ENCODE measurements at regions not wholly inside any gene's neighbourhood (a gene's known extent, or its start where the extent isn't known, plus 50 kb on each side); places are given as distances from the start of the nearest gene placed in this dataset.
A peak's percentile ranks its signal among the peaks of the same experiment; 100 is the strongest.

DNA sequence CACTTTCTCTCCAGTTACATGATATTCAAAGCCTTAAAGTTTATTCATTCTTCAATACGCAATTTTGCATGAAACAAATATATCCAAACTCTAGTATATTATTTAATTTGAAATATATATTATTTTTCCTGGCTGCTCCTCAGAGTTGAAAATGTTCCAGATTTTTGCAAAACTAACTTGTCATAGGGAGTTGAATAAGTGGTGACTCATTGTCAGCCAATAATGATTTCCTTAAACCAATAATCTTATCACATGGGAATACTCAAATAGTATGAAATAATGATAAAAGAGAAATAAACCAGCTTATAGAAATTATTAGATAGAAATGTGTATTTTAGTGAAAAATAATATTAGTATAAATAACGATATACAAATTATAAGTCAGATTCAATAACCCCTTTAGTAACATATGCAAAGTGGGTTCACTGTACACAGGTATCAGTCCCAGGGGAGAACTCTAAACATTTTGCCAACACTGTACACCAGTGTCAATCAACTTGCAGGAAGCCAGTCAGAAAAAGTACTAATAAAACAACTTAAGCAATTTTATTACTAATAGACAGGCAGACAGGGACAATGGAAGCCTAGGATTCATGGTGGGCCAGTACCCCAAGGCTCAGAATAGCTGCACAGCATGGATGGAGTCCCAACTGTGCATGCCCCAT, 222.6 kb upstream of the KLHL1 start:
- Histone ChIP-seq H3K9ac (ENCODE audit: low read length) (no peak overlapping the region), H3K9me3 (ENCODE audit: insufficient read depth, low read length) (no peaks in the 10 kb centered on the region), H3K4me2 (ENCODE audit: low read length) (no peak overlapping the region), H4K20me1 (ENCODE audit: insufficient read depth, low read length) (no peaks in the 10 kb centered on the region), H3K79me2 (ENCODE audit: low read length) (no peaks in the 10 kb centered on the region), H2AFZ (ENCODE audit: low read depth, low read length) (no peak overlapping the region; the same call in 1 of the 2 replicates), H3K27ac (ENCODE audit: low read length) (no peak overlapping the region), H3K36me3 (replicated peaks; ENCODE audit: low read depth, low read length) (no peaks in the 10 kb centered on the region), H3K4me3 (ENCODE audit: low read length) (no peak overlapping the region), H3K4me1 (ENCODE audit: low read length) (no peaks in the 10 kb centered on the region), H3K27me3 (ENCODE audit: low read depth, low read length) (no peaks in the 10 kb centered on the region)
- TF ChIP-seq, protein P1, sequence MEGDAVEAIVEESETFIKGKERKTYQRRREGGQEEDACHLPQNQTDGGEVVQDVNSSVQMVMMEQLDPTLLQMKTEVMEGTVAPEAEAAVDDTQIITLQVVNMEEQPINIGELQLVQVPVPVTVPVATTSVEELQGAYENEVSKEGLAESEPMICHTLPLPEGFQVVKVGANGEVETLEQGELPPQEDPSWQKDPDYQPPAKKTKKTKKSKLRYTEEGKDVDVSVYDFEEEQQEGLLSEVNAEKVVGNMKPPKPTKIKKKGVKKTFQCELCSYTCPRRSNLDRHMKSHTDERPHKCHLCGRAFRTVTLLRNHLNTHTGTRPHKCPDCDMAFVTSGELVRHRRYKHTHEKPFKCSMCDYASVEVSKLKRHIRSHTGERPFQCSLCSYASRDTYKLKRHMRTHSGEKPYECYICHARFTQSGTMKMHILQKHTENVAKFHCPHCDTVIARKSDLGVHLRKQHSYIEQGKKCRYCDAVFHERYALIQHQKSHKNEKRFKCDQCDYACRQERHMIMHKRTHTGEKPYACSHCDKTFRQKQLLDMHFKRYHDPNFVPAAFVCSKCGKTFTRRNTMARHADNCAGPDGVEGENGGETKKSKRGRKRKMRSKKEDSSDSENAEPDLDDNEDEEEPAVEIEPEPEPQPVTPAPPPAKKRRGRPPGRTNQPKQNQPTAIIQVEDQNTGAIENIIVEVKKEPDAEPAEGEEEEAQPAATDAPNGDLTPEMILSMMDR (IDR thresholded peaks at IDR 0.05; ENCODE audit: low read depth, low read length): no peak

DNA sequence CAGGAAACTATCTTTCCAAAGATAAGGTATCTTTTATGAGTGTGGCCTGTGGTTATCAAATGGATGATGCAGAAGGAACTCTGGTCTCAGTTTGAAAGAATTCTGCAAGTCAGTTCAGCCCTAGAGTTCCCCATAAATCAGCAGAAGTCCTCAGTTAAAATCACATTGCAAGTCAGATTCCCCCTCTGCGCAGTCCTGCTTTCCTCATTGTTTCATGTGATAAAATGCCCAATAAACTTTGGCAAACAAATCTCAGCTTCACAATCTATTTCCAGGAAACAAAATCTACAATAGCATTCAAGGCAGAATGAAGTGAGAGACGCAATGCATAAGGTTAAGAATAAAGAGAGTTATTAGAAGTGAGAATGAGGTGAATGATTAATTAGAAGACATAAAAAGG, 216.3 kb upstream of the KLHL1 start:
- Histone ChIP-seq H3K36me3 (replicated peaks; ENCODE audit: low read depth, low read length) (no peaks in the 10 kb centered on the region), H3K27me3 (ENCODE audit: low read depth, low read length) (no peaks in the 10 kb centered on the region), H3K9me3 (ENCODE audit: insufficient read depth, low read length) (no peaks in the 10 kb centered on the region), H3K79me2 (ENCODE audit: low read length) (no peaks in the 10 kb centered on the region), H3K4me3 (ENCODE audit: low read length) (no peak overlapping the region), H3K27ac (ENCODE audit: low read length) (no peak overlapping the region), H3K9ac (ENCODE audit: low read length) (no peak overlapping the region), H3K4me2 (ENCODE audit: low read length) (no peak overlapping the region), H4K20me1 (ENCODE audit: insufficient read depth, low read length) (no peaks in the 10 kb centered on the region), H2AFZ (ENCODE audit: low read depth, low read length) (no peak overlapping the region), H3K4me1 (ENCODE audit: low read length) (no peaks in the 10 kb centered on the region)
- TF ChIP-seq, protein P1 (IDR thresholded peaks at IDR 0.05; ENCODE audit: low read depth, low read length): no peak
- TF ChIP-seq EZH2phosphoT487 (IDR thresholded peaks at IDR 0.05; ENCODE audit: low read depth): no peak

DNA sequence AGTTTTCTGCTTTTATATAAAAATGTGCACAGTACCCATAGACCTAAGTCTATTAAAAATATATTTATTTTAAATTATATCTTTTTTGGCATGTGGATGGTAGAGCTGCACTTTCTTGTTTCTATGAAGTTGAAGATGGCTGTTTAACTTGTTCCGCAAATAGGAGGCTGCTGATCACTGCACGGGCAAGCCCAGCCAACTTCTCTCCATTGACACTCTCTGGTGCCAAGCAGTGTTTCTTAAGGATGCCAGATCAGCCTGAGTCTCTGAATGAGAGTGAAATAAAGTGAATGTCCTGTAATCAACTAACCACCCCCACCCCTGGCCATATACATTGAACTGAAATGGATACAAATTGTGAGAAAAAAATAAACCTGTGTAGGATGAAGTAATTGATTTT, 202.9 kb upstream of the KLHL1 start:
- Histone ChIP-seq H3K27me3 (ENCODE audit: low read depth, low read length) (no peaks in the 10 kb centered on the region), H3K27ac (ENCODE audit: low read length) (no peak overlapping the region), H3K4me1 (ENCODE audit: low read length) (peaks cover 9% of the 10 kb centered on the region; the same call in 1 of the 2 replicates), H3K36me3 (replicated peaks; ENCODE audit: low read depth, low read length) (no peaks in the 10 kb centered on the region), H3K9ac (ENCODE audit: low read length) (no peak overlapping the region), H3K9me3 (ENCODE audit: insufficient read depth, low read length) (no peaks in the 10 kb centered on the region), H4K20me1 (ENCODE audit: insufficient read depth, low read length) (no peaks in the 10 kb centered on the region), H2AFZ (ENCODE audit: low read depth, low read length) (no peak overlapping the region), H3K4me3 (ENCODE audit: low read length) (no peak overlapping the region), H3K4me2 (ENCODE audit: low read length) (no peak overlapping the region), H3K79me2 (ENCODE audit: low read length) (no peaks in the 10 kb centered on the region)
- TF ChIP-seq, protein P1 (IDR thresholded peaks at IDR 0.05; ENCODE audit: low read depth, low read length): no peak
- TF ChIP-seq EZH2phosphoT487 (IDR thresholded peaks at IDR 0.05; ENCODE audit: low read depth): no peak

DNA sequence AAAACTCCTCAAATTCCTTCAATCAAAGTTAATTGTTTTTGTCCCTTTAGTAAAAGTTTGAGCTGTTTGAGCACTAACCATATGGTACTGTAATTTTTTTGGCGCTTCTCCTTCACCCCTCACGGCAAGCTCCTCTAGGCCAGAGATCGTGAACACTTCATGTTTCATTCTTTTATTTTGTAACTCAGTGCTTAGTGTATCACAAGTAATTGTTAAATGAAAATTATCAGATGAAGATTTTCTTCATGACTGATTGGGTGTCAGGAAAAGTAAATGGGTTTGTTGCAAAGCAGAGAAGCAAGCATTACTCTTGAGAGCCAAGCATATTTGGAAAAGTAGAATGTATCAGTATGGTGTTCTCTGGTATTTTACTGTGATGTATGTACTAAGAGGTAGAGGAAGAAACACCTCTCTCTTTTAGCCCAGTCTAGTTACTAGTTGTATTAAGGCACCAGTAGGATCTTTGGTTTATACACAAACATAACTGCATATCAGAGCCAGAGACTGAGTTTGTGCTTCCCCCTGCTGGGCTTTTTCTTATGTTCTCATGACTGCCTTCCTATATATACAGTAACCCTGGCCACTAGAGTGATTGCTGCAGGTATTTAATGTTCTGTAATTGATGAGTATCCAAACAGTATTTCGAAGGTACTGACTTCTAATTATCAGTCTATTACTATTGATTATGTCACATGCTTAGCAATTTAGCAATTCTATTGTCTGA, 202.3 kb upstream of the KLHL1 start:
- H3K4me1 ChIP-seq (ENCODE audit: low read length): peaks cover 9% of the 10 kb centered on the region; the same call in 1 of the 2 replicates
- H3K9ac ChIP-seq (ENCODE audit: low read length): no peak overlapping the region
- H3K27ac ChIP-seq (ENCODE audit: low read length): no peak overlapping the region
- H3K36me3 ChIP-seq (replicated peaks; ENCODE audit: low read depth, low read length): no peaks in the 10 kb centered on the region
- H3K79me2 ChIP-seq (ENCODE audit: low read length): no peaks in the 10 kb centered on the region
- no peaks in the 10 kb centered on the region for H3K9me3 ChIP-seq (ENCODE audit: insufficient read depth, low read length)
- peak overlapping the region; percentile 91 for H2AFZ ChIP-seq (ENCODE audit: low read depth, low read length)
- H4K20me1 ChIP-seq (ENCODE audit: insufficient read depth, low read length): no peaks in the 10 kb centered on the region
- peak overlapping the region; percentile 25; the same call in 1 of the 2 replicates for H3K4me2 ChIP-seq (ENCODE audit: low read length)
- H3K4me3 ChIP-seq (ENCODE audit: low read length): no peak overlapping the region
- H3K27me3 ChIP-seq (ENCODE audit: low read depth, low read length): no peaks in the 10 kb centered on the region
- TF ChIP-seq, protein P1 (IDR thresholded peaks at IDR 0.05; ENCODE audit: low read depth, low read length): peak; percentile 84
- no peak for TF ChIP-seq EZH2phosphoT487 (IDR thresholded peaks at IDR 0.05; ENCODE audit: low read depth)

Data from OCI-LY3 (cell line).